ENCODE measurements at regions not wholly inside any gene's neighbourhood (a gene's known extent, or its start where the extent isn't known, plus 50 kb on each side); places are given as distances from the start of the nearest gene placed in this dataset.
A peak's percentile ranks its signal among the peaks of the same experiment; 100 is the strongest.

GRCh38 chr1:48164571-48164970 is 57.9 kb upstream of the SLC5A9 start:
- no peak for DNase-seq (ENCODE audit: low read depth, low spot score)

- DNase-seq (ENCODE audit: low read depth, low spot score): no peak
Measured at GRCh38 chr1:48160486-48161132, 61.9 kb upstream of the SLC5A9 start.

GRCh38 chr1:48139275-48139674 is 83.2 kb upstream of the SLC5A9 start:
- no peak for DNase-seq (ENCODE audit: low read depth, low spot score)

- no peak for DNase-seq (ENCODE audit: low read depth, low spot score)
Measured at GRCh38 chr1:48127735-48128685, 94.5 kb upstream of the SLC5A9 start.

GRCh38 chr1:48123647-48124046 is 98.9 kb upstream of the SLC5A9 start:
- no peak for DNase-seq (ENCODE audit: low read depth, low spot score)

GRCh38 chr1:48121955-48122354 is 100.6 kb upstream of the SLC5A9 start:
- no peak for DNase-seq (ENCODE audit: low read depth, low spot score)

- DNase-seq (ENCODE audit: low read depth, low spot score): no peak
Measured at GRCh38 chr1:48120621-48121020, 101.9 kb upstream of the SLC5A9 start.

- no peak for DNase-seq (ENCODE audit: low read depth, low spot score)
Measured at GRCh38 chr1:48115835-48116234, 106.7 kb upstream of the SLC5A9 start.

- DNase-seq (ENCODE audit: low read depth, low spot score): no peak
Measured at GRCh38 chr1:48114596-48115382, 107.7 kb upstream of the SLC5A9 start.

GRCh38 chr1:48109390-48110013 is 112.3 kb upstream of the TRABD2B start:
- DNase-seq (ENCODE audit: low read depth, low spot score): peak; percentile 8

GRCh38 chr1:48107516-48107915 is 110.3 kb upstream of the TRABD2B start:
- DNase-seq (ENCODE audit: low read depth, low spot score): no peak

GRCh38 chr1:48106049-48106448 is 108.9 kb upstream of the TRABD2B start:
- no peak for DNase-seq (ENCODE audit: low read depth, low spot score)

GRCh38 chr1:48105165-48105564 is 108.0 kb upstream of the TRABD2B start:
- DNase-seq (ENCODE audit: low read depth, low spot score): no peak

GRCh38 chr1:48103495-48103894 is 106.3 kb upstream of the TRABD2B start:
- no peak for DNase-seq (ENCODE audit: low read depth, low spot score)

GRCh38 chr1:48102766-48103165 is 105.6 kb upstream of the TRABD2B start:
- DNase-seq (ENCODE audit: low read depth, low spot score): no peak

- no peak for DNase-seq (ENCODE audit: low read depth, low spot score)
Measured at GRCh38 chr1:48099072-48099773, 102.0 kb upstream of the TRABD2B start.

- DNase-seq (ENCODE audit: low read depth, low spot score): no peak
Measured at GRCh38 chr1:48093696-48094528, 96.7 kb upstream of the TRABD2B start.

- DNase-seq (ENCODE audit: low read depth, low spot score): no peak
Measured at GRCh38 chr1:48093147-48093546, 96.0 kb upstream of the TRABD2B start.

GRCh38 chr1:48092401-48092800 is 95.2 kb upstream of the TRABD2B start:
- no peak for DNase-seq (ENCODE audit: low read depth, low spot score)

- no peak for DNase-seq (ENCODE audit: low read depth, low spot score)
Measured at GRCh38 chr1:48089356-48089891, 92.2 kb upstream of the TRABD2B start.
